ENCODE measurements at regions not wholly inside any gene's neighbourhood (a gene's known extent, or its start where the extent isn't known, plus 50 kb on each side); places are given as distances from the start of the nearest gene placed in this dataset.

GRCh38 chr5:143913008-143913752 lies 101.2 kb downstream of the HMHB1 start (continued):
- TF ChIP-seq SKIL (CRISPR knock-in tag; IDR thresholded peaks at IDR 0.05; ENCODE audit: borderline replicate concordance), result no peak
- TF ChIP-seq ZNF567 (CRISPR knock-in tag; IDR thresholded peaks at IDR 0.05; ENCODE audit: borderline replicate concordance), result no peak
- TF ChIP-seq ZBTB25 (CRISPR knock-in tag; IDR thresholded peaks at IDR 0.05), result no peak

GRCh38 chr5:143914756-143915155 lies 102.8 kb downstream of the HMHB1 start:
- POLR2A ChIA-PET, result no interaction called here
- H3K36me3 ChIP-seq (replicated peaks in 1 of 2; ENCODE audit: control insufficient read depth in 1 of 2, insufficient read depth in 2 of 2, low read length in 2 of 2), result no peaks in the 10 kb centered on the region
- no peak overlapping the region for H3K4me2 ChIP-seq (ENCODE audit: low read depth, low read length)
- intact Hi-C loops (cut with micrococcal nuclease; ENCODE audit: unreplicated experiment), result no loop called here
- H3K27ac ChIP-seq (ENCODE audit: extremely low read length, insufficient read depth, low read length), result no peak overlapping the region
- no peaks in the 10 kb centered on the region; a peak in 1 of 5 replicates for H3K27me3 ChIP-seq (ENCODE audit: control insufficient read depth in 1 of 2, insufficient read depth in 2 of 2, low read length in 2 of 2)
- H2AFZ ChIP-seq (ENCODE audit: low read length), result no peak overlapping the region
- ATAC-seq (no peak), FAIRE-seq (no peak), DNase-seq (ENCODE audit: low spot score) (no peak)
- BruUV-seq (replicated peaks), result no TSS peak
- H4K20me1 ChIP-seq (ENCODE audit: insufficient read depth, low read length), result no peaks in the 10 kb centered on the region
- CTCF ChIA-PET (ENCODE audit: low intra/inter-chr PET ratio, low total read pairs), result no interaction called here
- H3K9me3 ChIP-seq (ENCODE audit: low read length), result no peaks in the 10 kb centered on the region
- H3K9ac ChIP-seq (ENCODE audit: insufficient read depth, low read depth, low read length), result no peak overlapping the region
- H3K4me1 ChIP-seq (ENCODE audit: insufficient read depth, low read length), result no peaks in the 10 kb centered on the region
- no peaks in the 10 kb centered on the region for H3K79me2 ChIP-seq (ENCODE audit: insufficient read depth, low read length)
- in situ Hi-C loops (cut with HindIII; ENCODE audit: extremely low pct_ligation_motif_present, low pct_unique_long_range_greater_than_20kb), result no loop called here
- 5% methylated on average over 1 of the region's 1 CpG for WGBS (ENCODE audit: low lambda C conversion rate)
- H3K4me3 ChIP-seq (replicated peaks in 1 of 3; ENCODE audit: insufficient read depth in 1 of 3, low read depth in 2 of 3, low read length in 3 of 3), result no peak overlapping the region
- no peak for TF ChIP-seq ATAD3A (CRISPR knock-in tag; IDR thresholded peaks at IDR 0.05)
- TF ChIP-seq ZNF878 (CRISPR knock-in tag; IDR thresholded peaks at IDR 0.05), result no peak
- TF ChIP-seq KDM4B (CRISPR knock-in tag; IDR thresholded peaks at IDR 0.05), result no peak
- no peak for TF ChIP-seq HINFP (CRISPR knock-in tag; IDR thresholded peaks at IDR 0.05; ENCODE audit: low read depth)
- no peak for TF ChIP-seq FIP1L1 (IDR thresholded peaks at IDR 0.05; ENCODE audit: borderline replicate concordance, insufficient read depth, low read depth, low read length)
- TF ChIP-seq ZNF570 (CRISPR knock-in tag; IDR thresholded peaks at IDR 0.05; ENCODE audit: borderline replicate concordance), result no peak
- no peak for TF ChIP-seq ZNF143 (CRISPR knock-in tag; IDR thresholded peaks at IDR 0.05)
- TF ChIP-seq ZNF17 (CRISPR knock-in tag; IDR thresholded peaks at IDR 0.05), result no peak
- no peak for TF ChIP-seq ZNF292 (CRISPR knock-in tag; IDR thresholded peaks at IDR 0.05; ENCODE audit: borderline replicate concordance, low read depth)
- no peak for TF ChIP-seq SYNCRIP (IDR thresholded peaks at IDR 0.05; ENCODE audit: insufficient read depth, low read depth, low read length)
- no peak for TF ChIP-seq SP5 (CRISPR knock-in tag; IDR thresholded peaks at IDR 0.05; ENCODE audit: borderline replicate concordance, low read depth)

Data from HepG2 (cell line).